Fibroblast of mammary gland (primary cell): ENCODE measurements at regions not wholly inside any gene's neighbourhood (a gene's known extent, or its start where the extent isn't known, plus 50 kb on each side); places are given as distances from the start of the nearest gene placed in this dataset.

ENCODE experiments used
- DNase-seq: peaks from one replicate; pipeline ENCODE4 v3.0.0-alpha.2; 2010; ENCODE audit warnings: low read depth
- H3K4me3 ChIP-seq: 2 replicates; pipeline ENCODE4 v1.5.1; 2011; ENCODE audit warnings: low read depth, mild to moderate bottlenecking, low read length, moderate library complexity; ENCODE audit not compliant: control insufficient read depth
- TF ChIP-seq, protein P1 (sequence below): conservative IDR thresholded peaks from 2 replicates; pipeline ENCODE4 v1.5.1; 2011; ENCODE audit warnings: low read depth, low read length, inconsistent platforms; ENCODE audit not compliant: control insufficient read depth, insufficient read depth

DNA sequence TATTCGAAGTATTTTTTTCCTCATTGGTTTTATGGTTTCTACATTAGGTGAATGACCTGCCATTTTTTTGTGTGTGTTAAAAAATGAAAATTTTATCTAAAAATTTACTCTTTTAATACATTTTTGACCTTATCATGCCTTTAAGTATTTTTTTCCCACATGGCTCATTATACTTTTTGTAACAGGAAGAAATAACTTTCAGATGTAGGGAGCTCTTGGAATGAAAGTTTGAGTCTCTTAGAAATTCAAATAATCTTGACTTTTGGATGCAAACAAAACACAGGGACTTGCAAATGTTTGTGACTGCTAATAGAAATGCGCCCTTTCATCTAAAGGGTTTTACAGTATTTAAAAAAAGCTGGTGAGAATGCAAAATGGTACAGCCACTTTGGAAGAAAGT lies 457.9 kb downstream of the KLF5 start:
- DNase-seq, result no peak
- TF ChIP-seq, protein P1, sequence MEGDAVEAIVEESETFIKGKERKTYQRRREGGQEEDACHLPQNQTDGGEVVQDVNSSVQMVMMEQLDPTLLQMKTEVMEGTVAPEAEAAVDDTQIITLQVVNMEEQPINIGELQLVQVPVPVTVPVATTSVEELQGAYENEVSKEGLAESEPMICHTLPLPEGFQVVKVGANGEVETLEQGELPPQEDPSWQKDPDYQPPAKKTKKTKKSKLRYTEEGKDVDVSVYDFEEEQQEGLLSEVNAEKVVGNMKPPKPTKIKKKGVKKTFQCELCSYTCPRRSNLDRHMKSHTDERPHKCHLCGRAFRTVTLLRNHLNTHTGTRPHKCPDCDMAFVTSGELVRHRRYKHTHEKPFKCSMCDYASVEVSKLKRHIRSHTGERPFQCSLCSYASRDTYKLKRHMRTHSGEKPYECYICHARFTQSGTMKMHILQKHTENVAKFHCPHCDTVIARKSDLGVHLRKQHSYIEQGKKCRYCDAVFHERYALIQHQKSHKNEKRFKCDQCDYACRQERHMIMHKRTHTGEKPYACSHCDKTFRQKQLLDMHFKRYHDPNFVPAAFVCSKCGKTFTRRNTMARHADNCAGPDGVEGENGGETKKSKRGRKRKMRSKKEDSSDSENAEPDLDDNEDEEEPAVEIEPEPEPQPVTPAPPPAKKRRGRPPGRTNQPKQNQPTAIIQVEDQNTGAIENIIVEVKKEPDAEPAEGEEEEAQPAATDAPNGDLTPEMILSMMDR, result no peak
- H3K4me3 ChIP-seq, result no peak overlapping the region

DNA sequence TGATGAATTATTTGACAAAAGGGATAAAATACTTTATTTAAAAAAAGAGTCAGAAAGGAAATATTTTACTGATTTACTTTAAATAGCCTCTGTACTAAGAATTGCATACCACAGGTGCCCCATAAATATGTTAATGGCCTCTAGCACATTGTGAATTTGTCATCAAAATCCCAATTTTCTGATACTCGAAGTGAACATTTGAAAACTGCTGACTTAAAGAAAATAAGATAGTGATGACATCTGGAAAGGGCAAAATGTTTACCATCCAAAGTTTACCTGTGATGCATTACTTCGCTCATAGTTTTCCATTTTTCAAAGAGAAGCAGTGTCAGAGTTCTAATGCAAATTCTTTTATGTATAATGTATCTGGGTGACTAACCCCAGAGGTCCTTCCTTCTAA lies 455.4 kb downstream of the KLF5 start:
- H3K4me3 ChIP-seq, result no peak overlapping the region
- TF ChIP-seq, protein P1, result no peak
- DNase-seq, result no peak

DNA sequence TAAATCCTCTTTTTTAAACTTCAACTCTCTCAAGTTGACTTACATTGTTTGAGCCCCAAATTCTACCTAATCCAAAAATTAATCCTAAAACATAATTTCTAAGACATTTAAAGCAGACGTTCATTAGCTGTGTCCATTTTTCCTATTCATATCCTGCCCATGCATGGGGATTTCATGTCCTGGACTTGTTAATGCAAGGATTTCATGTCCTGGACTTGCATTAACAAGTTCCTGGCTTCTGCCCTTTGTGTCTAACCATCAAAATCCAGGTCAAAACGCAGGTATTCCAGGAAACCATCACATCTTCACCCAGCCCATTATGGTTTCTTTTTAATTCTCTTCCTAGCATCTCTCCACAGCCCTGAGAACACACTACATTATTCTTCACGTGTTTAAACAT lies 454.9 kb downstream of the KLF5 start:
- TF ChIP-seq, protein P1, result no peak
- no peak overlapping the region for H3K4me3 ChIP-seq
- no peak for DNase-seq

DNA sequence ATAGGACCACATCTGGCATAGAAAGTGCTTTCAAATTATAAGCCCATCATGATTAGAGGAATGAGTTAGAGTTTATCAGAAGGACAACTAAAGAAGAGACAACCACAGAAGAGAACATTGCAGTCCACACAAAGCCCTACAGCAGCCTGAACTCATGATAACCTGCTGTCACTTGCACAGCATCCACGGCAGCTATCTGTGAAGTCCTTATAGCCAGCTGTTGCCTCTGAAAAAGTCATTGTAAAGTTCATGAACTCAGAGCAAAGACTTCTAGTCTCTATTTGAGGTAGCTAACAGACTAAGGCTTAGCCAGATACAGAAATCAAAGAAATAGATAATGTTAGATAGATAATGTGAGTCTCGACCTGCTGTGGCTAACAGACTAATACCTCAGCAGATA lies 450.0 kb downstream of the KLF5 start:
- TF ChIP-seq, protein P1, result no peak
- no peak for DNase-seq
- H3K4me3 ChIP-seq, result no peak overlapping the region

DNA sequence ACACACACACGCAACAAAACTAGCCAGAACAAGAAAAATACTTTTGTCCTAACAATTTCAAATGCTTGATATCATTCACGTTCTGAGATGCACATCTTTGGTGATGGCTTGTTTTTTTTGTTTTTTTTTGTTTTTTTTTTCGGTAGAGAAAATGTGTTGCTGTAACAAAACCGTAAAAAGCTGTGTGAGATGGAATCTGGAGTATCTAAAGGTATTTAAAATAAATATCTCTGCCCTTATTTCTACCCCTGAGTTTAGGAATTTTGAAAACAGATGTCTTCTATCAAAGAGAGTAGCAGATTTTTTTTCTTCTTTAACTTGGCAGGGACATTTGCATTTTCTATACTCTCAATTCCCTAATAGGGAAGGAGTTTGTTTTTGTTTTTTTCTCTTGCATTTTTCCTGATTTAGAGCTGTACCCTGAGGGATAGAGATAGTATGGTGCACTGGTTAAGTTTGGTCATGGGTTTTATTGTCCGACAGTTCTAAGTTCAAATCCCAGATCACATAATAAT lies 446.6 kb downstream of the KLF5 start:
- no peak for DNase-seq
- H3K4me3 ChIP-seq, result no peak overlapping the region
- TF ChIP-seq, protein P1, result no peak

DNA sequence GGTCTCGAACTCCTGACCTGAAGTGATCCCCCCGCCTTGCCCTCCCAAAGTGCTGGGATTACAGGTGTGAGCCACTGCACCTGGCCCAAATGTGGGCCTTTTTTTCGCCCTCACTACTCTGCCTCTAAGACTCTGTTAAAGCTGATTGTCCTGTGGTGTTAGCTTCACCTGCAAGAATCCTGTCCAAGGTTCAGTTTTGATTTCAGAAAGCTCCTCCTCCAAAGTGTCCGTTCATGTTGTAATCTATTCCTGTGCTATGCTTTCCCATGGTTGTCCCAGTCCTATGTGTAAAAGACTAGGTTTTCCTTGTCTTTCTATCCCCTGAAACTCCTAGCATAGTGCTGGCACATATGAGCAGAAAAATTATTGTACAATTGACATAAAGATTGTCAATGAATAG lies 440.9 kb downstream of the KLF5 start:
- no peak overlapping the region for H3K4me3 ChIP-seq
- TF ChIP-seq, protein P1, result no peak
- no peak for DNase-seq

DNA sequence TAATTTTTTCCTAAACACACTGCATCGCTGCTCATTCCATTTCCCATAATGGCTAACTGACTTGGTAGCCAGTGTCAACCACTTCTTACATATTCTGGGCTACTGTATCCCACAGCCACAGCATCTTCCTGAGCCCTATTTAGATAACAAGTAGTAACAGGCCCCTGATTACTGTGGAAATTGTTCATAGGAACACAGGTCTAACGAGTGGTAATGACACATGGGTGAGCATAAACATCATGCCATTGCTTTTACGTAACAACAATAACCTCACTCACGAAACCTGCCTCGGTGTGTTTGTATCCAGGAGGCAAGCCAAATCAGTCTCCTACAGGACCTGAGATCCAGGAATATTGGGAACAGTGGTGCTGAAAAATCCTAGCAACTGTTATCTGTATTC lies 438.6 kb downstream of the KLF5 start:
- no peak overlapping the region for H3K4me3 ChIP-seq
- TF ChIP-seq, protein P1, result no peak
- DNase-seq, result no peak
